ENCODE measurements at regions not wholly inside any gene's neighbourhood (a gene's known extent, or its start where the extent isn't known, plus 50 kb on each side); places are given as distances from the start of the nearest gene placed in this dataset.

GRCh38 chr5:85814596-85814995, 803.1 kb upstream of the COX7C start:
- TF ChIP-seq EP300 (IDR thresholded peaks at IDR 0.05): no peak
- TF ChIP-seq, protein P1, sequence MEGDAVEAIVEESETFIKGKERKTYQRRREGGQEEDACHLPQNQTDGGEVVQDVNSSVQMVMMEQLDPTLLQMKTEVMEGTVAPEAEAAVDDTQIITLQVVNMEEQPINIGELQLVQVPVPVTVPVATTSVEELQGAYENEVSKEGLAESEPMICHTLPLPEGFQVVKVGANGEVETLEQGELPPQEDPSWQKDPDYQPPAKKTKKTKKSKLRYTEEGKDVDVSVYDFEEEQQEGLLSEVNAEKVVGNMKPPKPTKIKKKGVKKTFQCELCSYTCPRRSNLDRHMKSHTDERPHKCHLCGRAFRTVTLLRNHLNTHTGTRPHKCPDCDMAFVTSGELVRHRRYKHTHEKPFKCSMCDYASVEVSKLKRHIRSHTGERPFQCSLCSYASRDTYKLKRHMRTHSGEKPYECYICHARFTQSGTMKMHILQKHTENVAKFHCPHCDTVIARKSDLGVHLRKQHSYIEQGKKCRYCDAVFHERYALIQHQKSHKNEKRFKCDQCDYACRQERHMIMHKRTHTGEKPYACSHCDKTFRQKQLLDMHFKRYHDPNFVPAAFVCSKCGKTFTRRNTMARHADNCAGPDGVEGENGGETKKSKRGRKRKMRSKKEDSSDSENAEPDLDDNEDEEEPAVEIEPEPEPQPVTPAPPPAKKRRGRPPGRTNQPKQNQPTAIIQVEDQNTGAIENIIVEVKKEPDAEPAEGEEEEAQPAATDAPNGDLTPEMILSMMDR (IDR thresholded peaks at IDR 0.05): no peak
- no peak for TF ChIP-seq POLR2AphosphoS5 (IDR thresholded peaks at IDR 0.05)
- TF ChIP-seq POLR2A (IDR thresholded peaks at IDR 0.05): no peak

Measured in gastroesophageal sphincter (tissue), 3 donors.